LHCN-M2 (cell line): ENCODE measurements at regions not wholly inside any gene's neighbourhood (a gene's known extent, or its start where the extent isn't known, plus 50 kb on each side); places are given as distances from the start of the nearest gene placed in this dataset.

ENCODE experiments used
- DNase-seq: peaks from one replicate; pipeline ENCODE4 v3.0.0-alpha.2; 2012; ENCODE audit warnings: low read depth

GRCh38 chr14:96143906-96144305, 60.7 kb upstream of the BDKRB2 start:
- no peak for DNase-seq

DNA sequence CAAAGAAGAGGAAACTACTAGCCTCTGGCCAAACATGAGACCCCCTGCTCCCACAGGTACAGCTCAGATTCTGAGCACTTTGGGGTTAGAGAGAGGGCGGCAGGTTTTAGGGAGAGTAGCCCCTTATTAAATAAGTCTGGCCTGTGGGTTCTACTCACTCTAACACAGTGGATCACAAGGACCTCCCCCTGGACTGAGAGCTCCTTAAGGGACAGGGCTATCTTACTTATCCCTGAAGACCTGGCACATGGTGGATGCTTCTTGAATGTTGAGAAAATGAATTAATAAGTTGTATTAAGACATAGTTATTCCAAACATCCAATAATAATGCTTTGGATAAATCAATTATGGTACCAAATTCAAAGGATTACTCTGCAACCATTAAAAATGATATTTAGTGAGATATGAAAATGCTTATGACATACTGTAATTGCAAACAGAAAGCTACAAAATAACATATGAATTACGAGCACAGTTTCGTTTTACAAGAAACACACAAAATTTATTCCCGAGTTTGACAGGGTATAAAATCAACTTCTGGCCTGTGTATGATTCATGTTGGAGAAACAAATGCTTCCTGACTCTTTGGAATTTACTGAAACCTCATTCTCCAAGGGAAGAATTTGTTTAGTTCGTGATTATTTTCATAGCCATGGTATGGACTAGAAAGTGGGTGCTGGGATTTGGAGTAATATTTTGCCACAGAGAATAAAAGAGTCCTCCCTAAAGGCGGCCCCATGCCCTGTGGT, 59.3 kb upstream of the BDKRB2 start:
- DNase-seq: peak; percentile 66

DNA sequence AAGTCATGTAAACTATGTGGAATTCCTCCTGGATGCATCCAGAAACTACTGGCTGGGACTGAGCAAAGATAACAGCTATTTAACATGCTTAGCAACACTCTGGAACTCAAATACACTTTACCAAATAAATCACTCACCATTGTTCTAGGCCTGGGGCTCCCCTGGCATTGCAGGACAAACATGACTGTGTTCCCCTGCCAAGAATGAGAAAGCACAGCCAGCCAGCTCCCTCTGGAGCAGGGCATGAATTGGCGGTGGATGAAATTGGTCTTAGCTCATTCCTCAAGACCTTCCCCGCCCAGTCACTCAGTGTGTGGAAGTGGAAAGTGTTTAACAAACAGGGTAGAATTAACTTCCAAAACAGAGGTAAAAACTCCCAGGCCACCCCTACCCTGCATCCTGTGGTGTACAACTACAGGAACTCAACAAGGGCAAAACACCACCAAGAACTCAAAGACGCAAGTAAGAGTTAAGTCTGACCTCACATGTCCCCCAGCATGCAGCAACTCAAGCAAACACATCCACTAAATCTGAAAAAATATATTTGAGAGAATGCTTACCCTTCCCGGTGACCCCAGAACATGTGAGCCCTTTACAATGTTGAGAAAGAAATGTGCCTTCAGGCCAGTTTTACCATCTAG, 58.4 kb upstream of the BDKRB2 start:
- DNase-seq: peak; percentile 42

GRCh38 chr14:96148631-96149030, 56.0 kb upstream of the BDKRB2 start:
- DNase-seq: no peak

GRCh38 chr14:96149131-96149530, 55.5 kb upstream of the BDKRB2 start:
- DNase-seq: no peak

GRCh38 chr14:96150214-96150613, 54.4 kb upstream of the BDKRB2 start:
- DNase-seq: no peak

DNA sequence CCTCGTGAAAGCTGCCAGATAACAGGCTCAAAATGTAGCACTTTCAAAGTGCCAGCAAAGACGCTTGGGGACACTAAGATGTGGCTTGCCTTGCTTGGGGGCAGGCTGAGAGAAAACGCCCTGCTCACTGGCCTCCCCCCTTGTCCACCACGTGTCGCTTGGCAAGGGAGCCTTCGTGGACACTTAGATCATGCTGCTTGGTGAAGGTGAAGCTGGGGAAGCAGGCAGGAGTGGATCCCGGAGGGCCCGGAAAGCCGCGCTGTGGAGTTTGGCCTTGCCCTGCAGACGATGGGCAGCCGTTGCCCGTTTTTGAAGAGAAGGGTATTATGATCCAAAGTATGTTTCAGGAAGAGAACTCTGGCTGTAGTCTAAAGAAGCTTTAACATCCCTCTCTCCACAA, 53.4 kb upstream of the BDKRB2 start:
- DNase-seq: no peak

GRCh38 chr14:96153003-96153402, 51.6 kb upstream of the BDKRB2 start:
- DNase-seq: no peak
